ENCODE measurements at regions not wholly inside any gene's neighbourhood (a gene's known extent, or its start where the extent isn't known, plus 50 kb on each side); places are given as distances from the start of the nearest gene placed in this dataset.

DNA sequence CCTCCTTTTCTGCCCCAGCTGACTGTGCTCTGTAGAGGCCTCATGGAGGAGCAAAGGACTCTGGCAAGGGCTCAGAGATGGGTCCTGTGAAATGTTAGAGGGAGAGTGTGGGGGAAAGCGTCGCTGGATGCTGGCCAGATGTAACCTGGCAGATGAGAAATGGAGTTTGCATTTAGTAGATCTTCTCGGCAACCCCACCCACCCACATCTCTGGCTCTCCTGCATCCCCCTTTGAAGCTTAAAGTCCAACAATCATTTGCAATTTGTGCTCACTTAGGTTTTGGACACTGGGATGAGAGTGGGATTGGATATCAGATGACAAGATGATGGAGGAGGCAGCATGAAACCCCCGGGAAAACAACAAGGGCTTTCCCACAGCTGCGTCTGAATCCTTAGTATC, 523.6 kb upstream of the MCTP2 start:
- no peak for TF ChIP-seq CTCF (conservative IDR thresholded peaks at IDR 0.05; ENCODE audit: low read depth, low read length)
- no peak overlapping the region for H3K4me3 ChIP-seq (ENCODE audit: low read depth, low read length)
- DNase-seq (ENCODE audit: low read depth), result no peak

DNA sequence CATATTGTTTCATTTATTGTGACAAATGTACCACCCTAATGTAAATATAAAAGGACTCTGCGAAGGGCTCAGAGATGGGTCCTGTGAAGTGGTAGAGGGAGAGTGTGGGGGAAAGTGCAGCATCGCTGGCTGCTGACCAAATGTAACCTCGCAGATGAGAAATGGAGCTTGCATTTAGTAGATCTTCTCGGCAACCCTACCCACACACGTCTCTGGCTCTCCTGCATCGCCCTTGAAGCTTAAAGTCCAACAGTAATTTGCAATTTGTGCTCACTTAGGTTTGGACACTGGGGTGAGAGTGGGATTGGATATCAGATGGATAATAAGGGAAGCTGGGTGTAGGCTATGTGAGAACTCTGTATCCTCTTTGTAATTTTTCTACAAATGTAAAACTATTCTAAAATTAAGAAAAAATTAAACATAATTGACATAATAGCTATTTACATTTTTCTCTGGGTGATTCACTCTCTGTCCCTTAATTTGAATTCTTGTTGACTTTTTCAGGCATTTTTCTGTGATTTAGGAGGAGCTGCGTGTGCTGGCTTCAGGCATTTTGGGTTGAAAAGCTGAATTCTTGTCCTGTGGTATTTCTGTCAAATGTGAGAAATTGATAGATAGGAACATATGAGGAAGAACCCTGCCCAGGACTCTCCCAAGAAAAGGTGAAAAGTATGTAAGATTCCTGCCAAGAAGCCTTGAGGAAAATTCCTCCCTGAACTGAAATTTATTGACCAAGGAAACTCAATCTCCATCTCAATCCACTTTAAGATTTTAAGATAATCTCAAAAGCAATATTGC, 524.7 kb upstream of the MCTP2 start:
- no peak for DNase-seq (ENCODE audit: low read depth)
- no peak for TF ChIP-seq CTCF (conservative IDR thresholded peaks at IDR 0.05; ENCODE audit: low read depth, low read length)
- no peak overlapping the region for H3K4me3 ChIP-seq (ENCODE audit: low read depth, low read length)

DNA sequence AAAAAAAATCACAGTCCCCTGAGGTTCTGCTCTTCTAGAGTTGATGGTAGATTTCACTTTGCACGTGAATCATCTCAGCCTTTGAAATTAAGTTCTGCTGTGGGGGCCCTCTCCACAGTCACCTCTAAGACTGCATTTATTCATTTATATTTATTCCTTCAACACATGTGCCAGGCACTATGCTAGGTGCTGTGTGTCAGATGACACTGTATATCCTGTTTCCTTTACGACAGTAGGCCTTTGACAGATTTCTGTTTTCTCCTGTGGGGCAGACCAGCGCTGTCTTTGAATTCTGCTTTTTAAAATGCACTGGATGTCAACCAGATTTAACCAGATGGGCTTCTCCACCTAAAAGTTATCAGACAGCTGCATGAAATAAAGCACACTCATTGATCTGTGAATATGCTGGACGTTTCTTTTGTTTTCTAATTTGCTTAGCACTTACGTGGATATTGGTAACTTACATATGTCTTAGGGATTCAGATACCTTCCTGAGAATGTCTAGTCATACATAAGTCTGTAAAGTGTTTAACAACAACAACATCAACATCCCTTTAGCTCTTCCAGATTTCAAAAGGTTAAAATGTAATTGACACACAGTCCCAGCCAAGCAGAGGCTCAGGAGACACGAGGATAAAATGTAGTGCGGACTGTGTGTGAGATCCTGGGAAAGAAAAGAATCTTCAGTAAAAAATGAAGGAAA, 525.5 kb upstream of the MCTP2 start:
- no peak overlapping the region for H3K4me3 ChIP-seq (ENCODE audit: low read depth, low read length)
- no peak for DNase-seq (ENCODE audit: low read depth)
- no peak for TF ChIP-seq CTCF (conservative IDR thresholded peaks at IDR 0.05; ENCODE audit: low read depth, low read length)

DNA sequence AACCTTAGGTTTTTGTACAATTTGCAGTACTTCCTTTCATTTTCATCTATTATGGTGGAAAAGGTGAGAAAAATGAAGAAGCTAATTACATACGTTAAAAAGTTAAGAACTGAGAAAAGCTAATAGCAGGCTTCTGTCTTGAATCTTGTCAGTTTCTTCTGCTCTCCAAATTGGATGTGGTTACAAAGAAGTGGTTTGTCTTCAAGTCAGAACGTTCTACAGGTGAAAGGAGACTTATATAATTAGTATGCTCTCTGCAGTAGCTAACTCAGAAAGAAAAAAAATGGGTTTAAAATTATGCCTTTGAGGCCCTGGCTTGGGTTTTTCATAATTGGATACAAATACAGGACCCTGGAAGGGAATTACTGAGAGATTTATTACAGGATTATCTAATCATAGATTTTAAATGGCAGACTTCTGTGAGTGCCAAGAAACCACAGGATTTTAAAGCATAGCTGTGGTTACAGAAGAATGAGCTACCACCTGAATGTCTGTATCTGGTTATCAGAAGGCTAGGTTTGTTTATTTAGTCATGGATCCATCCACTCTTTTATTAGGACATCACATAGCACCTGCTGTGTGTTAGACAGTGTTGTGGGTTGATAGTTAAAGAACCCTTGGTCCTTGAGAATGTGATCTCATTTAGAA, 528.1 kb upstream of the MCTP2 start:
- no peak for DNase-seq (ENCODE audit: low read depth)
- TF ChIP-seq CTCF (conservative IDR thresholded peaks at IDR 0.05; ENCODE audit: low read depth, low read length), result no peak
- no peak overlapping the region for H3K4me3 ChIP-seq (ENCODE audit: low read depth, low read length)

GRCh38 chr15:93700051-93700450, 531.3 kb upstream of the MCTP2 start:
- TF ChIP-seq CTCF (conservative IDR thresholded peaks at IDR 0.05; ENCODE audit: low read depth, low read length), result no peak
- DNase-seq (ENCODE audit: low read depth), result no peak
- H3K4me3 ChIP-seq (ENCODE audit: low read depth, low read length), result no peak overlapping the region

- no peak for DNase-seq (ENCODE audit: low read depth)
- no peak for TF ChIP-seq CTCF (conservative IDR thresholded peaks at IDR 0.05; ENCODE audit: low read depth, low read length)
- H3K4me3 ChIP-seq (ENCODE audit: low read depth, low read length), result no peak overlapping the region
These were observed 537.3 kb upstream of the MCTP2 start for GRCh38 chr15:93694033-93694432.

Data from epithelial cell of proximal tubule (primary cell).